Testis (tissue), 2 donors: ENCODE measurements at regions not wholly inside any gene's neighbourhood (a gene's known extent, or its start where the extent isn't known, plus 50 kb on each side); places are given as distances from the start of the nearest gene placed in this dataset.

Experiments
- DNase-seq: peaks from one replicate; pipeline ENCODE4 v3.0.0-alpha.2; 2019
- H3K27ac ChIP-seq, 2 donors: fragments of 200-600 bp; sonication (generic); one replicate each; pipeline ENCODE4 v1.5.1; 2019
- H3K27me3 ChIP-seq: fragments of 200-600 bp; sonication (generic); one replicate; pipeline ENCODE4 v1.5.1; 2019
- H3K36me3 ChIP-seq: fragments of 200-600 bp; sonication (generic); one replicate; pipeline ENCODE4 v1.5.1; 2017; ENCODE audit warnings: low read depth; ENCODE audit errors: missing control alignments
- H3K4me1 ChIP-seq: fragments of 200-600 bp; sonication (generic); one replicate; pipeline ENCODE4 v1.5.1; 2019
- H3K4me3 ChIP-seq, 2 donors: fragments of 200-600 bp; sonication (generic); one replicate each; pipeline ENCODE4 v1.5.1; 2017 to 2019
- H3K9me3 ChIP-seq: fragments of 200-600 bp; sonication (generic); one replicate; pipeline ENCODE4 v1.5.1; 2017
- POLR2A ChIP-seq: fragments of 450-650 bp; IDR thresholded peaks from one replicate; pipeline ENCODE4 v1.6.1; 2017; ENCODE audit warnings: antibody characterized with exemption, mild to moderate bottlenecking, moderate library complexity
- WGBS, 2 donors: methylation state at CpG; one replicate each; pipeline ENCODE4 v1.1.5; 2018; 5-methylcytosine and 5-hydroxymethylcytosine counted together
- intact Hi-C: fragments of 100-400 bp; cut with DNase I; formaldehyde crosslinking; loops from one replicate; pipeline ENCODE4 v1.15.1; 2023; ENCODE audit warnings: low total_unique reads
- TF ChIP-seq, protein P1 (sequence below), 3 experiments: fragments of 450-650 bp in 2 of 3; fragments of 200-600 bp in 1 of 3; sonication (generic) in 1 of 3; IDR thresholded peaks; one replicate each; pipeline ENCODE4 v1.5.1; 2016 to 2019; ENCODE audit warnings: antibody characterized with exemption in 3 of 3, mild to moderate bottlenecking in 2 of 3, moderate library complexity in 1 of 3

DNA sequence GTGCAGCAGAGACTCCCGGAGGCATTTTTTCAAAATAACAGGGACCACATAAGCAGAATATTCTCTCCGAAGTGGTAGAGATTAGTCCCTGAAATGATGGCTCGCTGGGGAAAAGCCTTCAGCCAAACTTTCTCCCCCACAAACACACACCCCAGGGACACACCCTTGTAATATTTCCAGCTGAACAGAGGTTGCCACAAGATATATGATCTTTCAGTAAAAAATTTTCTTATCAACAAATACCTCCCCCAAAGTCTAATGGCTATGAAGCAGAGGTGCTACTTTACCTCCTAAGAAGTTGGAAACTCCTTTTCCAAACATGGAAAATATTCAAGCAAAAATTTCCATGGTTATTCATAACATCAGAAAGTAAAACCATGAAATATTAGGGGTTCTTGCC is 190.2 kb upstream of the PALMD start:
- no peaks in the 10 kb centered on the region for H3K9me3 ChIP-seq
- H3K27me3 ChIP-seq = no peaks in the 10 kb centered on the region
- H3K4me3 ChIP-seq = no peak overlapping the region
- WGBS, 2 donors = 55 to 67% methylated on average over 3 of the region's 3 CpGs
- intact Hi-C loops = no loop called here
- H3K27ac ChIP-seq = no peak overlapping the region
- DNase-seq = no peak
- TF ChIP-seq POLR2A = no peak
- TF ChIP-seq, protein P1, sequence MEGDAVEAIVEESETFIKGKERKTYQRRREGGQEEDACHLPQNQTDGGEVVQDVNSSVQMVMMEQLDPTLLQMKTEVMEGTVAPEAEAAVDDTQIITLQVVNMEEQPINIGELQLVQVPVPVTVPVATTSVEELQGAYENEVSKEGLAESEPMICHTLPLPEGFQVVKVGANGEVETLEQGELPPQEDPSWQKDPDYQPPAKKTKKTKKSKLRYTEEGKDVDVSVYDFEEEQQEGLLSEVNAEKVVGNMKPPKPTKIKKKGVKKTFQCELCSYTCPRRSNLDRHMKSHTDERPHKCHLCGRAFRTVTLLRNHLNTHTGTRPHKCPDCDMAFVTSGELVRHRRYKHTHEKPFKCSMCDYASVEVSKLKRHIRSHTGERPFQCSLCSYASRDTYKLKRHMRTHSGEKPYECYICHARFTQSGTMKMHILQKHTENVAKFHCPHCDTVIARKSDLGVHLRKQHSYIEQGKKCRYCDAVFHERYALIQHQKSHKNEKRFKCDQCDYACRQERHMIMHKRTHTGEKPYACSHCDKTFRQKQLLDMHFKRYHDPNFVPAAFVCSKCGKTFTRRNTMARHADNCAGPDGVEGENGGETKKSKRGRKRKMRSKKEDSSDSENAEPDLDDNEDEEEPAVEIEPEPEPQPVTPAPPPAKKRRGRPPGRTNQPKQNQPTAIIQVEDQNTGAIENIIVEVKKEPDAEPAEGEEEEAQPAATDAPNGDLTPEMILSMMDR (IDR thresholded peaks at IDR 0.05) = no peak
- H3K4me1 ChIP-seq = no peaks in the 10 kb centered on the region
- H3K36me3 ChIP-seq = no peaks in the 10 kb centered on the region

DNA sequence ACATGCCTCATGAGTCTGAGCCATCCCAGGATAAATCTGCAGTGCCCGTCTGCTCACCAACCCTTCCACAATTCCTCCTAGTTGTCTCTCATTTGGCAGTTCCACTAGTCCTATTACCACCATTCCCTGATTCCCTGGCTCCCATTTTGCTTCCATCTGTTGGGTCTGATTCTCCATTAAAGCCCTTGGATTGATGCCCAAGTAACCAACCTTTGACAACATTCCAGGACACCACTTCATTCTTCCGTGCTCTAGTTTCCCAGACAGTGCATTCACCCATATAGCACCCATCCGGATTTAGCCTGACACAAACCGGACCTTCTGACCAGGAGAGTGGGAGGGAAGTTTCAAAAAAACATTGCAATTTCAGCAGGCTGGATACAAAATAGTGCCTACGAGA is 189.4 kb upstream of the PALMD start:
- TF ChIP-seq POLR2A = no peak
- TF ChIP-seq, protein P1 (IDR thresholded peaks at IDR 0.05) = no peak
- Histone ChIP-seq H3K4me1 (no peaks in the 10 kb centered on the region), H3K9me3 (no peaks in the 10 kb centered on the region), H3K4me3 (no peak overlapping the region), H3K27me3 (no peaks in the 10 kb centered on the region), H3K36me3 (no peaks in the 10 kb centered on the region), H3K27ac (no peak overlapping the region)
- intact Hi-C loops = no loop called here
- no peak for DNase-seq
- 69 to 70% methylated on average over 5 of the region's 5 CpGs for WGBS, 2 donors

DNA sequence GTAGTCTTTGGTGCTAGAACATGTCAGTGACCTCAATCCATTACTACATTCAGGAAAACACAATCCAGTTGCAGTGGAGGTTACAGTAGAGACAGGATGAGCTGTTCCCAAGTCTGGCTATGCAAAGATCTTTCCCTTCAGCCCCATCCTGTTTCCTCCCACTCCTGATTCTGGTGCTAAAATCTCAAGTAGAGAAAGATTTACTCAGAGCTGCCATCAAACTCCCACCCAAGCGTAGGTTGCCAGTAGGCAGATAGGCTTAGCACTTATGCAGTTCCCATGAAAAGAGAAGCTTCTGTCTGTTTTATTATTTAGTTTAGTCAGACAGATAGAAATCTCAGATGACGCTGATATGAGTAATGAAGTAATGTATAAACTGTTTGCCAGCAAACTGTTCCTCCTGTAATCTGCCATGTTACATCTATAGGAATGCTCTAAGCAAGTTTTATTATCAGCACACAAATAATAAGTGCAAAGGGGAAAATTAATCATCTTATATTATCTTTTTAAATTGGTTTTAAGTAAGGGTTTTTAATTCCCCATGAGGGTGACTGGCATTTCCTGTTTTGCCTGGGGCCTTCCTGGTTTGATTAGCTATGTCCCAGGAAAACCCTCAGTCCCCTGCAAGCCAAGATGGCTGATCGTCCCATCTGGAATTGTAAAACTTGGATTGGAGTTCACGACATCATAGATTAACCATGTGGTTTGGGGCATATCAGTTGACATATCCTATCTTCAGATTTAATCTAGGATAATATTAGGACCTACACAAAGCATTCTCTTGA is 188.3 kb upstream of the PALMD start:
- Histone ChIP-seq H3K27ac (no peak overlapping the region), H3K4me1 (no peaks in the 10 kb centered on the region), H3K27me3 (no peaks in the 10 kb centered on the region), H3K4me3 (no peak overlapping the region), H3K9me3 (no peaks in the 10 kb centered on the region), H3K36me3 (no peaks in the 10 kb centered on the region)
- TF ChIP-seq, protein P1 (IDR thresholded peaks at IDR 0.05) = no peak
- no peak for TF ChIP-seq POLR2A
- intact Hi-C loops = no loop called here
- DNase-seq = no peak
- 89 to 90% methylated on average over 4 of the region's 4 CpGs for WGBS, 2 donors

DNA sequence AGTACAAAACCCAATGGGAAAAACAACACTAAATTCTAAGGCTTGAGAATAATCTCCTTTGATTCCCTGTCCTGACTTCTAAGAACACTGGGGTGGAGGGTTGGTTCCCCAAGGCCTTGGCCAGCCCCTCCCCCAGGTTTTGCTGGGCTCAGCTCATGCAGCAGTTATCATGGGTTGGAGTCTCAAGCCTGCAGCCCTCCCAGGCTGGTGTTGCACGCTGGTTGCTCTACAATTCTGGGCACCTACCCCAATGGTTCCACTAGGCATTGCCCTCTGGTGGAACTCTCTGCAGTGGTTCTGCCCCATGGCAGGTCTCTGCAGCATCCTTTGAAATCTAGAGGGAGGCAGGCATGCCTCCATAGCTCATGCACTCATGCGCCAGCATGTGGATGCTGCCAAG is 184.4 kb upstream of the PALMD start:
- H3K27ac ChIP-seq = no peak overlapping the region
- DNase-seq = no peak
- intact Hi-C loops = no loop called here
- no peak overlapping the region for H3K4me3 ChIP-seq
- no peaks in the 10 kb centered on the region for H3K4me1 ChIP-seq
- TF ChIP-seq, protein P1 (IDR thresholded peaks at IDR 0.05) = no peak
- no peak for TF ChIP-seq POLR2A
- WGBS, 2 donors = 94 to 100% methylated on average over 1 to 2 of the region's 2 CpGs
- no peaks in the 10 kb centered on the region for H3K36me3 ChIP-seq
- no peaks in the 10 kb centered on the region for H3K27me3 ChIP-seq
- no peaks in the 10 kb centered on the region for H3K9me3 ChIP-seq

DNA sequence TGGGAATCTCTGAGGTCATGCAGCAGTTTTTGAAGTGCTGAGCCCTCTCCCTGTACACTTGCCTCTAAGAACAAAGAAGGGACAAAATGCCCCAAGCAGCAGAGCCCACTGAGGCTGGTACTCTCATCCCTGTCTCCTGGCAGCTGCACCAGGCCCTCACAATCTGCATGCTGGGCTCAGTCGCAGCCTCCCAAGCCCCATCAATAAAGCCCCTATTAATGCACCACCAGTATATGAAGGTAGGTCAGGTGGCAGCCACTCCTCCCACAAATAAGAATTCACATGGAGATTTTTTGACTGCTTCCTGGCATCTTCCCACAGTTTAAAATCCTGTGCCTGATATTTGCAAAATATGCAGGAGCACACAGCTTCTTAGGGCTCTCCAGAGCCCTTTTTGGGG is 181.2 kb upstream of the PALMD start:
- Histone ChIP-seq H3K4me3 (no peak overlapping the region), H3K27me3 (no peaks in the 10 kb centered on the region), H3K4me1 (no peaks in the 10 kb centered on the region), H3K9me3 (no peaks in the 10 kb centered on the region), H3K36me3 (no peaks in the 10 kb centered on the region), H3K27ac (no peak overlapping the region)
- DNase-seq = no peak
- TF ChIP-seq, protein P1 (IDR thresholded peaks at IDR 0.05) = no peak
- no peak for TF ChIP-seq POLR2A
- 82 to 100% methylated on average over 1 of the region's 1 CpG for WGBS, 2 donors
- intact Hi-C loops = no loop called here
